Mesenchymal stem cell (in vitro differentiated cells and primary cell): ENCODE measurements at regions not wholly inside any gene's neighbourhood (a gene's known extent, or its start where the extent isn't known, plus 50 kb on each side); places are given as distances from the start of the nearest gene placed in this dataset.
"Not testable (repeated sequence)": the region's sequence is repeated elsewhere in the genome, so short reads cannot be mapped to it uniquely, and the experiment has no call there.

Experiments
- DNase-seq: peaks from one replicate; pipeline ENCODE4 v3.0.0-alpha.2; 2013
- H2AFZ ChIP-seq: one replicate; pipeline ENCODE4 v1.6.1; 2013; ENCODE audit warnings: low read depth, mild to moderate bottlenecking, control low read depth, inconsistent platforms, low read length, moderate library complexity
- H2AK5ac ChIP-seq: 2 replicates; pipeline ENCODE4 v1.6.1; 2013; ENCODE audit warnings: low read length, moderate library complexity, mild to moderate bottlenecking, inconsistent platforms; ENCODE audit not compliant: severe bottlenecking
- H2BK120ac ChIP-seq: one replicate; pipeline ENCODE4 v1.6.1; 2013; ENCODE audit warnings: low read depth, mild to moderate bottlenecking, inconsistent platforms, low read length, moderate library complexity
- H2BK12ac ChIP-seq, 2 experiments: one replicate each; pipeline ENCODE4 v1.6.1; 2013; ENCODE audit warnings: inconsistent platforms in 2 of 2, low read length in 2 of 2, mild to moderate bottlenecking in 2 of 2, moderate library complexity in 2 of 2, control low read depth in 1 of 2
- H2BK15ac ChIP-seq: one replicate; pipeline ENCODE4 v1.6.1; 2013; ENCODE audit warnings: mild to moderate bottlenecking, low read depth, inconsistent platforms; ENCODE audit not compliant: poor library complexity, severe bottlenecking
- H2BK5ac ChIP-seq: 2 replicates; pipeline ENCODE4 v1.6.1; 2013; ENCODE audit warnings: low read depth, mild to moderate bottlenecking, low read length, control low read depth, inconsistent platforms; ENCODE audit not compliant: poor library complexity, severe bottlenecking
- H3K14ac ChIP-seq, 2 experiments: one replicate each; pipeline ENCODE4 v1.6.1; 2013; ENCODE audit warnings: inconsistent platforms in 2 of 2, low read length in 2 of 2, control low read depth in 1 of 2, mild to moderate bottlenecking in 1 of 2, moderate library complexity in 1 of 2
- H3K18ac ChIP-seq, 2 experiments: one replicate each; pipeline ENCODE4 v1.6.1; 2013; ENCODE audit warnings: inconsistent platforms in 2 of 2, low read length in 2 of 2, control low read depth in 1 of 2, low read depth in 1 of 2, mild to moderate bottlenecking in 1 of 2
- H3K23ac ChIP-seq, 2 experiments: one replicate each; pipeline ENCODE4 v1.6.1; 2013; ENCODE audit warnings: inconsistent platforms in 2 of 2, low read length in 2 of 2, mild to moderate bottlenecking in 2 of 2, moderate library complexity in 2 of 2, control low read depth in 1 of 2
- H3K27ac ChIP-seq: 2 replicates; pipeline ENCODE4 v1.5.1; 2013; ENCODE audit warnings: mild to moderate bottlenecking, moderate library complexity, low read length, control low read depth, inconsistent platforms; ENCODE audit not compliant: poor library complexity, severe bottlenecking
- H3K27me3 ChIP-seq, 2 experiments: 2 replicates each; pipeline versions ENCODE4 v1.6.1 to v1.7.0; 2013; ENCODE audit warnings: low read length in 2 of 2, mild to moderate bottlenecking in 2 of 2, moderate library complexity in 2 of 2, control low read depth in 1 of 2, inconsistent platforms in 1 of 2; ENCODE audit not compliant: control insufficient read depth in 1 of 2, insufficient read depth in 1 of 2
- H3K36me3 ChIP-seq, 2 experiments: 2 replicates each; pipeline versions ENCODE4 v1.6.1 to v1.7.0; 2013; ENCODE audit warnings: low read length in 2 of 2, control low read depth in 1 of 2, inconsistent platforms in 1 of 2, low read depth in 1 of 2, mild to moderate bottlenecking in 1 of 2; ENCODE audit not compliant: insufficient read depth in 2 of 2, control insufficient read depth in 1 of 2
- H3K4ac ChIP-seq, 2 experiments: one replicate each; pipeline ENCODE4 v1.6.1; 2013; ENCODE audit warnings: inconsistent platforms in 2 of 2, low read length in 2 of 2, mild to moderate bottlenecking in 2 of 2, moderate library complexity in 2 of 2, control low read depth in 1 of 2, low read depth in 1 of 2
- H3K4me1 ChIP-seq: 2 replicates; pipeline ENCODE4 v1.6.1; 2013; ENCODE audit warnings: low read depth, low read length, control low read depth; ENCODE audit not compliant: control insufficient read depth, insufficient read depth
- H3K4me2 ChIP-seq: 2 replicates; pipeline ENCODE4 v1.6.1; 2013; ENCODE audit warnings: low read length, mild to moderate bottlenecking, inconsistent platforms; ENCODE audit not compliant: poor library complexity, severe bottlenecking
- H3K4me3 ChIP-seq, 2 experiments: 2 replicates each; pipeline versions ENCODE4 v1.5.1 to v1.7.0; 2013; ENCODE audit warnings: low read length in 2 of 2, mild to moderate bottlenecking in 2 of 2, control low read depth in 1 of 2, low read depth in 1 of 2; ENCODE audit not compliant: insufficient read depth in 1 of 2
- H3K79me1 ChIP-seq: replicated peaks from 2 replicates; pipeline ENCODE4 v1.6.1; 2013; ENCODE audit warnings: mild to moderate bottlenecking, control low read depth, low read length, inconsistent platforms; ENCODE audit not compliant: poor library complexity, severe bottlenecking
- H3K9ac ChIP-seq: 2 replicates; pipeline ENCODE4 v1.7.0; 2013; ENCODE audit warnings: mild to moderate bottlenecking, low read length, moderate library complexity
- H3K9me3 ChIP-seq: 2 replicates; pipeline ENCODE4 v1.7.0; 2013; ENCODE audit warnings: mild to moderate bottlenecking, low read length; ENCODE audit not compliant: control insufficient read depth
- H4K8ac ChIP-seq: one replicate; pipeline ENCODE4 v1.6.1; 2013; ENCODE audit warnings: inconsistent platforms, mild to moderate bottlenecking, low read length, moderate library complexity
- H4K91ac ChIP-seq: one replicate; pipeline ENCODE4 v1.6.1; 2013; ENCODE audit warnings: mild to moderate bottlenecking, low read length, inconsistent platforms
- WGBS: methylation state at CpG from one replicate; pipeline ENCODE4 v1.1.7; 2013; ENCODE audit warnings: mixed read lengths; 5-methylcytosine and 5-hydroxymethylcytosine counted together

DNA sequence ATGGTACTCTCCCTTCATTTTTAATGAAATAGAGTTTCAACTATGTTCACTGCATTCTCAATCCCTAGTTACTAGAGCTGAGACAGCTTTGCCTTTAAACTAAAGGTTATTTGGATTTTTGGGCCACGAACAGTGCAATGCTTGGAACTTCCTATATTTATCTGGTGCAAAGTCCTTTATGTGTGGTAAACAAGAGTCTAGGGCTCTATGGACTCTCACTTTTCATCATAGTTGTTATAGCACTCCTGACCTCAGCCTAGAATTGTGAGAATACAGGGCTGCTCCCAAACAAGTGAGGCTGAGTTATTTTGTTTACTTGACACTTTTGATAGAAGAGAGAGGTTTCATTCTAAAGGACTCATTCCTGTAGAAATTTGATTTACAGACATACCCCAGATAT is 144.9 kb upstream of the POMZP3 start:
- H3K23ac ChIP-seq, H3K9me3 ChIP-seq, H3K4ac ChIP-seq, H3K18ac ChIP-seq, H3K27ac ChIP-seq, H3K4me2 ChIP-seq, H2BK15ac ChIP-seq, H3K4me1 ChIP-seq, H3K36me3 ChIP-seq, DNase-seq, H2BK5ac ChIP-seq, H3K14ac ChIP-seq, H3K4me3 ChIP-seq, H2AFZ ChIP-seq, H3K9ac ChIP-seq, H2BK120ac ChIP-seq, H4K8ac ChIP-seq, H3K27me3 ChIP-seq, H2AK5ac ChIP-seq, H3K79me1 ChIP-seq, H4K91ac ChIP-seq, H2BK12ac ChIP-seq: not testable (repeated sequence)
- WGBS: no CpG with 5 or more reads among the region's 1 CpG

DNA sequence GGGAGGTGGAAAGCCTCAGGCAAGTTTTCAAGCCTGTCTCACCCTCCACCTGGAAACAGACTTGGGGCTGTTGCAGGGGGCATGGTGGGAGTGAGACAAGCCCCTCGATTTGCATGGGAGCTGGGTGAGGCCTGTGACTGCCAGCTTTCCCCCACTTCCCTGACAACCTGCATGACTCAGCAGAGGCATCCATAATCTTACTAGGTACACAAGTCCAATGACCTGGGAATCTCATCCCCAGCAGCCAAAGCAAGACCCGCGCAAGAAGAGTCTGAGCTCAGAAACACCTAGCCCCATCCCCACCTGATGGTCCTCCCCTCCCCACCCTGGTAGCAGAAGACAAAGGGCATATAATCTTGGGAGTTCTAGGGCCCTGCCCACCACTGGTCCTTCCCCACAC is 136.9 kb upstream of the POMZP3 start:
- H3K36me3 ChIP-seq, H3K79me1 ChIP-seq, H3K4me1 ChIP-seq, H3K23ac ChIP-seq, H2BK5ac ChIP-seq, H3K18ac ChIP-seq, H3K9me3 ChIP-seq, H4K8ac ChIP-seq, H3K4me3 ChIP-seq, H4K91ac ChIP-seq, H3K14ac ChIP-seq, DNase-seq, H2AK5ac ChIP-seq, H3K9ac ChIP-seq, H2BK15ac ChIP-seq, H2AFZ ChIP-seq, H3K4me2 ChIP-seq, H3K4ac ChIP-seq, H2BK120ac ChIP-seq, H3K27ac ChIP-seq, H2BK12ac ChIP-seq, H3K27me3 ChIP-seq: not testable (repeated sequence)
- 100% methylated on average over 2 of the region's 3 CpGs for WGBS

DNA sequence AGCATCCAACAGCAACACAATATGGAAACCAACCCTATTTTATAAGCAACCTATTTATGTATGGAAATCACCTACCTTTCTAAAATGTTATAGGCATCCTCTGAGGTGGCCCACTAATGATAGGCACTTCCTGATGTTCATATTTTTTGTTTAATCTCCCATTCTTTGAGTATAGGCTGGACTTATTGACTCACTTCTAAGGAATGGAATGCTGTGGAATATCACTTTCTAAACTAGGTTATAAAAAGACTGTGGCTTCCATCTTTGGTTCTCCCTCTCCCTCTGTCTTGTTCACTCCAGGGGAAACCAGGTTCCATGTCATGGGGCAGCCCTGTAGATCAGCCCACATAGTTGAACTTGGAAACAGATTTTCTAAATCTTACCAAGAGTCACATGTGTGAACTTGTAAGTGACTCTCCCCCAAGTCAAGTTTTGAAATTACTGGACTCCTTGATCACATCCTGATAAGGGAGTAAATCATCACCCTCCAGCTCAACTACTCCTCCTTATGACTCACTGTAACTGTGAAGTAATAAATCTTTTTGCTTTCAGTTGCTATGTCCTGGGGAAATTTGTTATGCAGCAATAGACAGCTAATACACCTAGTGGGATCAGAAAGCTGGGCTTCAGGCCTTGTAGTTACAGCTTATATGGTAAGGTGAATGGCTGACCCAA is 133.6 kb upstream of the POMZP3 start:
- peak; percentile 0 for DNase-seq
- H2AFZ ChIP-seq, H4K91ac ChIP-seq, H3K79me1 ChIP-seq, H3K9me3 ChIP-seq, H3K4ac ChIP-seq, H3K27me3 ChIP-seq, H4K8ac ChIP-seq, H2BK120ac ChIP-seq, H3K23ac ChIP-seq, H3K9ac ChIP-seq, H3K18ac ChIP-seq, H2AK5ac ChIP-seq, H3K4me3 ChIP-seq, H3K27ac ChIP-seq, H2BK5ac ChIP-seq, H3K4me1 ChIP-seq, H2BK15ac ChIP-seq, H3K4me2 ChIP-seq, H3K36me3 ChIP-seq, H2BK12ac ChIP-seq, H3K14ac ChIP-seq: not testable (repeated sequence)

DNA sequence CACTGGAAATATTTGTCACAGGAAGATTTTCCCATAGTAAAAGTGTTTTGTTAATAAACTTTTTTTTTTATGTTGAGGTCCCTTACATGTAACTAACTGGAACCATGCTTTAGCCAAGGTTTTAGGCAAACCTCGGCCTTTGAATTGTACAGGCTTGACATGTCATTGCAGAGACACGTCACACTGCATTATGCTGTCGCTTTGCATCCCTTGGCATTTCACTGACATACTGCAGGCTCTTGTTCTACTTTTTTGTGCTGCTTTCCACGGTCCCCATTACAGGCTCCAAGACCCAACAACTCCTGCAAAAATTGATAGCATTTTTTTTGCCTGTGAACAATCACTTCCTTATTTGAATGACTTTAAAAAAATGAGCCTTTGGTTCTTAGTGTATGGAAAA is 112.5 kb upstream of the POMZP3 start:
- not testable (repeated sequence) for H3K4me2 ChIP-seq, H3K4ac ChIP-seq, H2BK12ac ChIP-seq, H4K91ac ChIP-seq, H3K9me3 ChIP-seq, H2AFZ ChIP-seq, H3K14ac ChIP-seq, H3K27ac ChIP-seq, H2AK5ac ChIP-seq, H3K18ac ChIP-seq, H3K79me1 ChIP-seq, DNase-seq, H2BK15ac ChIP-seq, H3K4me3 ChIP-seq, H3K9ac ChIP-seq, H3K23ac ChIP-seq, H3K4me1 ChIP-seq, H4K8ac ChIP-seq, H2BK120ac ChIP-seq, H3K36me3 ChIP-seq, H2BK5ac ChIP-seq, H3K27me3 ChIP-seq
- 47% methylated on average over 3 of the region's 4 CpGs for WGBS
